NCI-H2227 (cell line): ENCODE measurements at regions not wholly inside any gene's neighbourhood (a gene's known extent, or its start where the extent isn't known, plus 50 kb on each side); places are given as distances from the start of the nearest gene placed in this dataset.
"Not testable (repeated sequence)": the region's sequence is repeated elsewhere in the genome, so short reads cannot be mapped to it uniquely, and the experiment has no call there.

Experiments
- DNase-seq: peaks from one replicate; lab custom pipeline; 2025; ENCODE audit not compliant: unreplicated experiment; lab: John Stamatoyannopoulos, UW

- DNase-seq = no peak
Observed at GRCh38 chr6:21874372-21874771, 280.8 kb downstream of the SOX4 start.

GRCh38 chr6:21877037-21877436, 283.5 kb downstream of the SOX4 start:
- DNase-seq = not testable (repeated sequence)

GRCh38 chr6:21880249-21880648, 286.7 kb downstream of the SOX4 start:
- DNase-seq = not testable (repeated sequence)

- no peak for DNase-seq
Observed at GRCh38 chr6:21881969-21882465, 288.5 kb downstream of the SOX4 start.

- no peak for DNase-seq
Observed at GRCh38 chr6:21883595-21884328, 290.2 kb downstream of the SOX4 start.

- DNase-seq = no peak
Observed at GRCh38 chr6:21885111-21885510, 291.6 kb downstream of the SOX4 start.

- DNase-seq = peak; percentile 72
Observed at GRCh38 chr6:21885532-21886114, 292.1 kb downstream of the SOX4 start.

GRCh38 chr6:21886542-21887151, 293.1 kb downstream of the SOX4 start:
- no peak for DNase-seq

GRCh38 chr6:21887231-21888185, 294.0 kb downstream of the SOX4 start:
- DNase-seq = no peak

- DNase-seq = no peak
Observed at GRCh38 chr6:21891080-21891479, 297.5 kb downstream of the SOX4 start.

GRCh38 chr6:21893793-21894192, 300.2 kb downstream of the SOX4 start:
- no peak for DNase-seq

GRCh38 chr6:21895555-21895954, 302.0 kb downstream of the SOX4 start:
- no peak for DNase-seq

- DNase-seq = no peak
Observed at GRCh38 chr6:21898107-21898796, 304.7 kb downstream of the SOX4 start.

- DNase-seq = no peak
Observed at GRCh38 chr6:21899708-21900107, 306.2 kb downstream of the SOX4 start.

- no peak for DNase-seq
Observed at GRCh38 chr6:21900730-21901129, 307.2 kb downstream of the SOX4 start.

- no peak for DNase-seq
Observed at GRCh38 chr6:21902628-21903169, 309.1 kb downstream of the SOX4 start.

- no peak for DNase-seq
Observed at GRCh38 chr6:21905531-21905930, 312.0 kb downstream of the SOX4 start.

GRCh38 chr6:21906826-21907225, 313.3 kb downstream of the SOX4 start:
- no peak for DNase-seq

- DNase-seq = no peak
Observed at GRCh38 chr6:21907291-21907690, 313.7 kb downstream of the SOX4 start.

- DNase-seq = no peak
Observed at GRCh38 chr6:21908161-21908848, 314.8 kb downstream of the SOX4 start.
